Liver (tissue), 3 donors: ENCODE measurements at regions not wholly inside any gene's neighbourhood (a gene's known extent, or its start where the extent isn't known, plus 50 kb on each side); places are given as distances from the start of the nearest gene placed in this dataset.

Source experiments
- CTCF ChIP-seq: fragments of 150-350 bp; IDR thresholded peaks from 2 replicates; pipeline ENCODE4 v1.5.1; 2017; ENCODE audit warnings: improper control_type of control experiment, low read depth, low read length; ENCODE audit not compliant: missing input control
- EGR1 ChIP-seq, 2 donors: IDR thresholded peaks; 2 replicates each; pipeline ENCODE4 v1.6.1; 2016 to 2018; ENCODE audit warnings: antibody characterized with exemption in 2 of 2, low read depth in 2 of 2
- FOXA1 ChIP-seq: IDR thresholded peaks from 2 replicates; pipeline ENCODE4 v1.6.1; 2016; ENCODE audit warnings: antibody characterized with exemption
- GABPA ChIP-seq, 2 donors: IDR thresholded peaks in 1 of 2; conservative IDR thresholded peaks in 1 of 2; 2 replicates each; pipeline ENCODE4 v1.6.1; 2016; ENCODE audit warnings: antibody characterized with exemption in 2 of 2, mild to moderate bottlenecking in 1 of 2, moderate library complexity in 1 of 2
- HNF4G ChIP-seq: IDR thresholded peaks from 2 replicates; pipeline ENCODE4 v1.6.1; 2016; ENCODE audit warnings: antibody characterized with exemption
- JUND ChIP-seq, 2 donors: IDR thresholded peaks; 2 replicates each; pipeline ENCODE4 v1.6.1; 2016; ENCODE audit warnings: antibody characterized with exemption in 2 of 2
- MAX ChIP-seq: IDR thresholded peaks from 2 replicates; pipeline ENCODE4 v1.6.1; 2016; ENCODE audit warnings: antibody characterized with exemption
- RAD21 ChIP-seq, 2 donors: IDR thresholded peaks; 2 replicates each; pipeline ENCODE4 v1.6.1; 2016; ENCODE audit warnings: antibody characterized with exemption in 2 of 2, mild to moderate bottlenecking in 2 of 2
- REST ChIP-seq: IDR thresholded peaks from 2 replicates; pipeline ENCODE4 v1.6.1; 2016; ENCODE audit warnings: antibody characterized with exemption, mild to moderate bottlenecking
- RXRA ChIP-seq, 2 donors: IDR thresholded peaks; 2 replicates each; pipeline ENCODE4 v1.6.1; 2017 to 2018; ENCODE audit warnings: antibody characterized with exemption in 2 of 2, mild to moderate bottlenecking in 1 of 2
- SP1 ChIP-seq: IDR thresholded peaks from 2 replicates; pipeline ENCODE4 v1.6.1; 2018; ENCODE audit warnings: antibody characterized with exemption, mild to moderate bottlenecking
- TAF1 ChIP-seq: conservative IDR thresholded peaks from 2 replicates; pipeline ENCODE4 v1.6.1; 2016; ENCODE audit warnings: antibody characterized with exemption, mild to moderate bottlenecking
- YY1 ChIP-seq: IDR thresholded peaks from 2 replicates; pipeline ENCODE4 v1.6.1; 2016; ENCODE audit warnings: antibody characterized with exemption, mild to moderate bottlenecking
- donor health status: healthy.
- donor health status: healthy.

GRCh38 chr1:239976130-239976968 lies 115.3 kb upstream of the FMN2 start:
- TF ChIP-seq CTCF: peak; percentile 98
- TF ChIP-seq RAD21 (IDR thresholded peaks at IDR 0.05): peak; percentile 83 to 90
- no peak for TF ChIP-seq JUND (IDR thresholded peaks at IDR 0.05)
- TF ChIP-seq GABPA (IDR thresholded peaks at IDR 0.05 in 1 of 2, conservative IDR thresholded peaks at IDR 0.05 in 1 of 2): no peak
- no peak for TF ChIP-seq MAX
- no peak for TF ChIP-seq YY1
- TF ChIP-seq REST: no peak
- TF ChIP-seq FOXA1: no peak
- TF ChIP-seq EGR1 (IDR thresholded peaks at IDR 0.05; ENCODE audit: low read depth in 2 of 2): no peak
- no peak for TF ChIP-seq TAF1
- no peak for TF ChIP-seq RXRA (IDR thresholded peaks at IDR 0.05)
- no peak for TF ChIP-seq SP1
- TF ChIP-seq HNF4G: no peak
